ENCODE measurements at regions not wholly inside any gene's neighbourhood (a gene's known extent, or its start where the extent isn't known, plus 50 kb on each side); places are given as distances from the start of the nearest gene placed in this dataset.

- DNase-seq (ENCODE audit: low read depth) = no peak
- TF ChIP-seq CTCF (conservative IDR thresholded peaks at IDR 0.05; ENCODE audit: control insufficient read depth, insufficient read depth, low read depth, low read length) = no peak
- no peak overlapping the region for H3K4me3 ChIP-seq (ENCODE audit: control insufficient read depth, low read depth, low read length)
These were observed 82.7 kb downstream of the DLL1 start for GRCh38 chr6:170208182-170208601.

GRCh38 chr6:170207586-170208181, 83.2 kb downstream of the DLL1 start:
- TF ChIP-seq CTCF (conservative IDR thresholded peaks at IDR 0.05; ENCODE audit: control insufficient read depth, insufficient read depth, low read depth, low read length) = no peak
- no peak for DNase-seq (ENCODE audit: low read depth)
- H3K4me3 ChIP-seq (ENCODE audit: control insufficient read depth, low read depth, low read length) = no peak overlapping the region

GRCh38 chr6:170206851-170207431, 83.9 kb downstream of the DLL1 start:
- DNase-seq (ENCODE audit: low read depth) = no peak
- TF ChIP-seq CTCF (conservative IDR thresholded peaks at IDR 0.05; ENCODE audit: control insufficient read depth, insufficient read depth, low read depth, low read length) = no peak
- no peak overlapping the region for H3K4me3 ChIP-seq (ENCODE audit: control insufficient read depth, low read depth, low read length)

- DNase-seq (ENCODE audit: low read depth) = no peak
- H3K4me3 ChIP-seq (ENCODE audit: control insufficient read depth, low read depth, low read length) = no peak overlapping the region
- TF ChIP-seq CTCF (conservative IDR thresholded peaks at IDR 0.05; ENCODE audit: control insufficient read depth, insufficient read depth, low read depth, low read length) = no peak
These were observed 84.6 kb downstream of the DLL1 start for GRCh38 chr6:170206317-170206621.

GRCh38 chr6:170205534-170206316, 85.2 kb downstream of the DLL1 start:
- no peak for DNase-seq (ENCODE audit: low read depth)
- no peak for TF ChIP-seq CTCF (conservative IDR thresholded peaks at IDR 0.05; ENCODE audit: control insufficient read depth, insufficient read depth, low read depth, low read length)
- no peak overlapping the region for H3K4me3 ChIP-seq (ENCODE audit: control insufficient read depth, low read depth, low read length)

GRCh38 chr6:170205126-170205525, 85.8 kb downstream of the DLL1 start:
- no peak overlapping the region for H3K4me3 ChIP-seq (ENCODE audit: control insufficient read depth, low read depth, low read length)
- DNase-seq (ENCODE audit: low read depth) = no peak
- no peak for TF ChIP-seq CTCF (conservative IDR thresholded peaks at IDR 0.05; ENCODE audit: control insufficient read depth, insufficient read depth, low read depth, low read length)

Data from fibroblast of mammary gland (primary cell).